Keratinocyte (primary cell): ENCODE measurements at regions not wholly inside any gene's neighbourhood (a gene's known extent, or its start where the extent isn't known, plus 50 kb on each side); places are given as distances from the start of the nearest gene placed in this dataset.

ENCODE experiments used
- DNase-seq: peaks from one replicate; pipeline ENCODE4 v3.0.0-alpha.2; 2011; ENCODE audit warnings: low read depth, missing footprints, low spot score
- FAIRE-seq: peaks from 2 replicates; lab custom pipeline; 2011; peaks lifted over from hg19 to GRCh38; lab: Jason Lieb, UNC
- H2AFZ ChIP-seq: 2 replicates; pipeline ENCODE4 v1.6.0; 2012; ENCODE audit warnings: low read length, control low read depth, inconsistent platforms; ENCODE audit not compliant: control insufficient read depth
- H3K27ac ChIP-seq: 2 replicates; pipeline ENCODE4 v1.5.1; 2011; ENCODE audit warnings: low read length; ENCODE audit not compliant: control insufficient read depth, insufficient read depth
- H3K27me3 ChIP-seq: 3 replicates; pipeline ENCODE4 v1.6.0; 2011; ENCODE audit warnings: low read length; ENCODE audit not compliant: control insufficient read depth, insufficient read depth; ENCODE audit errors: extremely low read depth
- H3K36me3 ChIP-seq, 2 experiments: 2 replicates in 1 of 2; 3 replicates in 1 of 2; pipeline ENCODE4 v1.5.1; 2011; ENCODE audit warnings: low read length in 2 of 2, mild to moderate bottlenecking in 1 of 2; ENCODE audit not compliant: control insufficient read depth in 2 of 2, insufficient read depth in 2 of 2; ENCODE audit errors: extremely low read depth in 1 of 2
- H3K4me1 ChIP-seq: 3 replicates; pipeline ENCODE4 v1.5.1; 2011; ENCODE audit warnings: low read length; ENCODE audit not compliant: control insufficient read depth, insufficient read depth; ENCODE audit errors: extremely low read depth
- H3K4me2 ChIP-seq: 3 replicates; pipeline ENCODE4 v1.6.0; 2011; ENCODE audit warnings: low read depth, low read length; ENCODE audit not compliant: control insufficient read depth, insufficient read depth; ENCODE audit errors: extremely low read depth
- H3K4me3 ChIP-seq, 3 experiments: fragments of 200-600 bp in 1 of 3; sonication (generic) in 1 of 3; 2 replicates in 2 of 3; 3 replicates in 1 of 3; pipeline ENCODE4 v1.5.1; 2011 to 2016; ENCODE audit warnings: low read length in 3 of 3, mild to moderate bottlenecking in 3 of 3, control low read depth in 2 of 3, inconsistent platforms in 1 of 3, low read depth in 1 of 3, mixed read lengths in 1 of 3, mixed run types in 1 of 3, moderate library complexity in 1 of 3; ENCODE audit not compliant: control insufficient read depth in 2 of 3, insufficient read depth in 2 of 3; ENCODE audit errors: extremely low read depth in 1 of 3
- H3K79me2 ChIP-seq: 2 replicates; pipeline ENCODE4 v1.6.0; 2012; ENCODE audit warnings: low read length; ENCODE audit not compliant: control insufficient read depth, insufficient read depth
- H3K9ac ChIP-seq: 3 replicates; pipeline ENCODE4 v1.6.0; 2011; ENCODE audit warnings: low read length; ENCODE audit not compliant: control insufficient read depth, insufficient read depth; ENCODE audit errors: extremely low read depth
- H3K9me1 ChIP-seq: 3 replicates; pipeline ENCODE4 v1.6.0; 2011; ENCODE audit warnings: low read length; ENCODE audit not compliant: control insufficient read depth, insufficient read depth; ENCODE audit errors: extremely low read depth
- H3K9me3 ChIP-seq: 2 replicates; pipeline ENCODE4 v1.5.1; 2012; ENCODE audit warnings: low read depth, low read length; ENCODE audit not compliant: control insufficient read depth
- H4K20me1 ChIP-seq: 3 replicates; pipeline ENCODE4 v1.6.0; 2011; ENCODE audit warnings: low read length; ENCODE audit not compliant: control insufficient read depth, insufficient read depth; ENCODE audit errors: extremely low read depth
- CTCF ChIP-seq, 3 experiments: IDR thresholded peaks in 1 of 3; conservative IDR thresholded peaks in 1 of 3; optimal IDR thresholded peaks in 1 of 3; 2 replicates in 2 of 3; 3 replicates in 1 of 3; pipeline versions ENCODE3 to v1.5.1; 2011; ENCODE audit warnings: low read length in 3 of 3, mild to moderate bottlenecking in 3 of 3, moderate library complexity in 2 of 3, control low read depth in 1 of 3, inconsistent platforms in 1 of 3; ENCODE audit not compliant: insufficient read depth in 2 of 3; ENCODE audit errors: extremely low read depth in 1 of 3
- EZH2 ChIP-seq: IDR thresholded peaks from one replicate; pipeline ENCODE4 v1.6.1; 2012; ENCODE audit warnings: inconsistent platforms, mild to moderate bottlenecking, low read length, moderate library complexity
- dilution Hi-C: fragments of 300-500 bp; cut with MboI; formaldehyde crosslinking; loops from one replicate; pipeline ENCODE4 v1.7.0; 2020; ENCODE audit warnings: low sequenced_read_pairs; ENCODE audit not compliant: extremely low pct_ligation_motif_present

DNA sequence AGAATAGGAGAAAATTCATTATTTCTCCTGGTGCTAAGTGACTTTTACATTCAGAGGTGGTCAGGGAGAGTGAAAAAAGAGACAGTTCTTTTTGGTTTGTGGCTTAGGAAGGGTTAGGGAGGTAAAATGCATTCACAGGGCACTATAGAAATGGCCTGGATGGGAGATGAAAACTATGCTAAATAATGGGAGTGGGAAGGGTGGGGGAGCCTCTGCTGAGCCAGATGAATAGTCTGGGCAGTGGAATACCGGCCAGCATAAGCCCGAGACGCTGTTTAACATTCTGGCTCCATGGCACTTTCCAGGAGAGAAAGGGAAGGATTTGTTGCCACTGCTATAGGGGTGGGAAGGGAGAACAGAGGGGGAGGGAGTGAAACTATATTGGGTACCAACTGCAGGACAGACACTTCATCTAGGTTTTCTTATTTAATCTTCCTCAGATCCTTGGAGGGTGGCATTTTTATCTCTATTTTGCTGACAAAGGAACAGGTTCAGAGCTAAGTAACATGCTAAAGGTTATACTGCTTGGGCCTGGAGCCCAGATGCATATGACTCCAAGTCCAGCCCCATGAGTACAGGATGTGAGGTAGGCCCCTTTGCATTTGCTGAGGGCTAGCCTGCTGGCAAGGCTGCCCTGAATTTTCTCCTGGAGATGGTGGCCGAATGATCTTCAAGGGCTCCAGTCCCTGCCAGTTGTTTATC lies 372.4 kb downstream of the CCSER2 start:
- DNase-seq (no peak), FAIRE-seq (no peak)
- dilution Hi-C loops, result no loop called here

GRCh38 chr10:84701370-84701720 lies 373.0 kb downstream of the CCSER2 start:
- Histone ChIP-seq H3K9me1 (no peaks in the 10 kb centered on the region), H3K4me3 (no peak overlapping the region), H4K20me1 (no peaks in the 10 kb centered on the region), H3K4me2 (no peak overlapping the region), H3K36me3 (no peaks in the 10 kb centered on the region), H3K27ac (no peak overlapping the region), H3K4me1 (no peaks in the 10 kb centered on the region), H3K9ac (no peak overlapping the region), H3K9me3 (no peaks in the 10 kb centered on the region), H3K27me3 (no peaks in the 10 kb centered on the region), H3K79me2 (no peaks in the 10 kb centered on the region), H2AFZ (no peak overlapping the region)
- DNase-seq (no peak), FAIRE-seq (no peak)
- dilution Hi-C loops, result no loop called here
- TF ChIP-seq EZH2 (no peak), CTCF (optimal IDR thresholded peaks at IDR 0.05 in 1 of 3, IDR thresholded peaks at IDR 0.05 in 1 of 3, conservative IDR thresholded peaks at IDR 0.05 in 1 of 3; ENCODE audit: extremely low read depth in 1 of 3, insufficient read depth in 2 of 3, low read length in 3 of 3) (no peak)

More for the DNA sequence above, 372.4 kb downstream of the CCSER2 start:
- no peak for TF ChIP-seq CTCF (optimal IDR thresholded peaks at IDR 0.05 in 1 of 3, IDR thresholded peaks at IDR 0.05 in 1 of 3, conservative IDR thresholded peaks at IDR 0.05 in 1 of 3; ENCODE audit: extremely low read depth in 1 of 3, insufficient read depth in 2 of 3, low read length in 3 of 3)
- no peak for TF ChIP-seq EZH2
- no peak overlapping the region for H3K9ac ChIP-seq
- no peaks in the 10 kb centered on the region for H3K4me1 ChIP-seq
- H3K4me3 ChIP-seq, result no peak overlapping the region
- no peaks in the 10 kb centered on the region for H4K20me1 ChIP-seq
- no peaks in the 10 kb centered on the region for H3K36me3 ChIP-seq
- no peak overlapping the region for H3K27ac ChIP-seq
- no peak overlapping the region for H3K4me2 ChIP-seq
- H2AFZ ChIP-seq, result no peak overlapping the region
- H3K27me3 ChIP-seq, result no peaks in the 10 kb centered on the region
- H3K9me3 ChIP-seq, result no peaks in the 10 kb centered on the region
- H3K9me1 ChIP-seq, result no peaks in the 10 kb centered on the region
- H3K79me2 ChIP-seq, result no peaks in the 10 kb centered on the region
